K562 (cell line): ENCODE measurements at regions not wholly inside any gene's neighbourhood (a gene's known extent, or its start where the extent isn't known, plus 50 kb on each side); places are given as distances from the start of the nearest gene placed in this dataset.

Experiments
- ATAC-seq: fragments of 200-7000 bp; cut with Tn5 transposase; 3 replicates; pipeline ENCODE4 v1.9.1; 2020; ENCODE audit warnings: moderate library complexity
- BruUV-seq: library from RNA; stranded (reverse); fragments of 400-500 nt; replicated peaks from 2 replicates; lab custom pipeline; 2021; lab: Mats Ljungman, UMichigan
- CTCF ChIA-PET: fragments of 300-600 bp; formaldehyde crosslinking; extraction: SDS; loops from one replicate; lab custom pipeline; 2021; ENCODE audit warnings: low intra/inter-chr PET ratio; lab: Yijun Ruan, JAX
- POLR2A ChIA-PET: fragments of 300-600, 350-650 bp; sonication (Branson Sonifier 250); formaldehyde crosslinking; extraction: SDS; loops from one replicate; lab custom pipeline; 2021; ENCODE audit warnings: antibody characterized with exemption, inconsistent platforms; lab: Yijun Ruan, JAX
- DNase-seq, 4 experiments: peaks; one replicate each; pipeline versions ENCODE4 v3.0.0 to v3.0.0-alpha.2; 2011 to 2018; ENCODE audit warnings: low spot score in 3 of 4, mixed read lengths in 3 of 4; ENCODE audit errors: extremely low read depth in 1 of 4
- FAIRE-seq: peaks from 2 replicates; lab custom pipeline; 2011; peaks lifted over from hg19 to GRCh38; lab: Jason Lieb, UNC
- H2AFZ ChIP-seq: 2 replicates; pipeline ENCODE4 v1.6.0; 2011; ENCODE audit warnings: low read depth, low read length, control low read depth, inconsistent platforms
- H3K27ac ChIP-seq: fragments of 200-600 bp; 3 replicates; pipeline ENCODE4 v1.8.0; 2011; ENCODE audit warnings: low read depth, mild to moderate bottlenecking, control low read depth, inconsistent platforms, low read length, moderate library complexity, mixed read lengths; ENCODE audit errors: extremely low read depth
- H3K27me3 ChIP-seq, 2 experiments: fragments of 300-600 bp in 1 of 2; 2 replicates in 1 of 2; 3 replicates in 1 of 2; pipeline versions ENCODE4 v1.6.0 to v1.8.0; 2011; ENCODE audit warnings: inconsistent platforms in 2 of 2, low read length in 2 of 2, mild to moderate bottlenecking in 1 of 2, mixed read lengths in 1 of 2, moderate library complexity in 1 of 2; ENCODE audit not compliant: control insufficient read depth in 2 of 2, insufficient read depth in 2 of 2
- H3K36me3 ChIP-seq: fragments of 300-600 bp; 3 replicates; pipeline ENCODE4 v1.8.0; 2011; ENCODE audit warnings: mild to moderate bottlenecking, low read length, inconsistent platforms; ENCODE audit not compliant: control insufficient read depth, insufficient read depth
- H3K4me1 ChIP-seq, 2 experiments: fragments of 200-600 bp in 1 of 2; replicated peaks in 1 of 2; 2 replicates in 1 of 2; 3 replicates in 1 of 2; pipeline versions ENCODE4 v1.5.1 to v1.8.0; 2011; ENCODE audit warnings: inconsistent platforms in 2 of 2, low read length in 2 of 2, mild to moderate bottlenecking in 1 of 2, mixed read lengths in 1 of 2, moderate library complexity in 1 of 2; ENCODE audit not compliant: control insufficient read depth in 2 of 2, insufficient read depth in 2 of 2
- H3K4me2 ChIP-seq: 2 replicates; pipeline ENCODE4 v1.6.1; 2011; ENCODE audit warnings: low read length, control low read depth, inconsistent platforms, mixed read lengths; ENCODE audit not compliant: insufficient read depth
- H3K4me3 ChIP-seq: fragments of 200-600 bp; sonication (generic), shearing (Covaris generic); 2 replicates; pipeline ENCODE4 v1.5.1; 2016; ENCODE audit warnings: control low read depth, inconsistent platforms
- H3K79me2 ChIP-seq: fragments of 200-600 bp; 3 replicates; pipeline ENCODE4 v1.8.0; 2011; ENCODE audit warnings: low read length, inconsistent platforms; ENCODE audit not compliant: control insufficient read depth, insufficient read depth
- H3K9ac ChIP-seq, 2 experiments: 2 replicates each; pipeline versions ENCODE4 v1.6.0 to v1.6.1; 2011; ENCODE audit warnings: low read depth in 2 of 2, low read length in 2 of 2, control low read depth in 1 of 2, inconsistent platforms in 1 of 2, mild to moderate bottlenecking in 1 of 2, mixed read lengths in 1 of 2; ENCODE audit not compliant: insufficient read depth in 1 of 2
- H3K9me1 ChIP-seq: one replicate; pipeline ENCODE4 v1.6.0; 2011; ENCODE audit warnings: inconsistent platforms, mild to moderate bottlenecking, low read length, moderate library complexity; ENCODE audit not compliant: control insufficient read depth, insufficient read depth
- H3K9me3 ChIP-seq: replicated peaks from 2 replicates; pipeline ENCODE4 v1.5.1; 2011; ENCODE audit warnings: low read depth, low read length, inconsistent platforms; ENCODE audit not compliant: control insufficient read depth, insufficient read depth
- H4K20me1 ChIP-seq: replicated peaks from 2 replicates; pipeline ENCODE4 v1.6.1; 2011; ENCODE audit warnings: low read length, inconsistent platforms, mixed read lengths; ENCODE audit not compliant: control insufficient read depth, insufficient read depth
- ARID1B ChIP-seq: fragments of 450-650 bp; IDR thresholded peaks from 2 replicates; pipeline ENCODE4 v1.6.1; 2016; ENCODE audit warnings: antibody characterized with exemption, mild to moderate bottlenecking, inconsistent platforms
- ETS2 ChIP-seq: IDR thresholded peaks from 2 replicates; pipeline ENCODE4 v1.6.1; 2016; ENCODE audit warnings: borderline replicate concordance, missing genetic modification characterization, mild to moderate bottlenecking, moderate library complexity, missing compliant biosample characterization; ENCODE audit not compliant: poor library complexity, severe bottlenecking
- ETV6 ChIP-seq, 3 experiments: fragments of 150-350 bp in 1 of 3; sonication (generic) in 1 of 3; formaldehyde crosslinking in 1 of 3; IDR thresholded peaks; 2 replicates each; pipeline versions ENCODE4 v1.6.1 to v1.8.0; 2014 to 2022; ENCODE audit warnings: borderline replicate concordance in 2 of 3, low read depth in 2 of 3, antibody characterized with exemption in 1 of 3, low read length in 1 of 3, mild to moderate bottlenecking in 1 of 3, missing genetic modification reagents in 1 of 3
- GATAD2A ChIP-seq: fragments of 450-650 bp; IDR thresholded peaks from 2 replicates; pipeline ENCODE4 v1.6.1; 2017
- KLF10 ChIP-seq: fragments of 250-450 bp; sonication (Bioruptor Pico); IDR thresholded peaks from 2 replicates; pipeline ENCODE4 v1.6.1; 2021; ENCODE audit warnings: matching md5 sums
- MBD2 ChIP-seq: sonication (generic); IDR thresholded peaks from 2 replicates; pipeline ENCODE4 v1.6.1; 2016; ENCODE audit warnings: low read depth, borderline replicate concordance
- MECOM ChIP-seq: fragments of 250-450 bp; sonication (Bioruptor Pico); IDR thresholded peaks from 2 replicates; pipeline ENCODE4 v1.8.0; 2022; ENCODE audit warnings: inconsistent platforms
- PTTG1 ChIP-seq: fragments of 450-650 bp; IDR thresholded peaks from 2 replicates; pipeline ENCODE4 v1.6.1; 2016; ENCODE audit warnings: low read depth, mild to moderate bottlenecking, missing genetic modification characterization, missing compliant biosample characterization
- RFX5 ChIP-seq: IDR thresholded peaks from 2 replicates; pipeline ENCODE4 v1.6.1; 2011; ENCODE audit warnings: low read depth, mild to moderate bottlenecking, improper control_type of control experiment, low read length
- ZBED1 ChIP-seq: IDR thresholded peaks from 2 replicates; pipeline ENCODE4 v1.6.1; 2014
- ZNF140 ChIP-seq: fragments of 250-450 bp; sonication (Bioruptor Pico); IDR thresholded peaks from 2 replicates; pipeline ENCODE4 v1.8.0; 2021; ENCODE audit warnings: moderate library complexity, mild to moderate bottlenecking, inconsistent platforms
- ZNF449 ChIP-seq: fragments of 250-450 bp; sonication (Bioruptor Pico); IDR thresholded peaks from 2 replicates; pipeline ENCODE4 v1.8.0; 2022; ENCODE audit warnings: moderate library complexity, mild to moderate bottlenecking, inconsistent platforms
- ZNF584 ChIP-seq: fragments of 200-800 bp; sonication (Bioruptor generic); IDR thresholded peaks from 2 replicates; pipeline ENCODE4 v1.6.1; 2016; ENCODE audit warnings: low read depth, mild to moderate bottlenecking, missing genetic modification characterization, missing compliant biosample characterization
- ZNF696 ChIP-seq: fragments of 250-450 bp; sonication (Bioruptor Pico); conservative IDR thresholded peaks from 2 replicates; pipeline ENCODE4 v1.4.0; 2020; ENCODE audit warnings: mild to moderate bottlenecking, moderate library complexity
- in situ Hi-C: fragments of 300-500 bp; cut with MboI; formaldehyde crosslinking; loops from 4 replicates; pipeline ENCODE4 v1.15.0; 2018; ENCODE audit warnings: inconsistent platforms, mixed read lengths
- intact Hi-C: fragments of 100-400 bp; cut with micrococcal nuclease; formaldehyde crosslinking; loops from 2 replicates; pipeline ENCODE4 v1.14.2; 2022
- TF ChIP-seq, protein P1 (sequence below): fragments of 450-650 bp; IDR thresholded peaks from 2 replicates; pipeline ENCODE4 v1.6.1; 2017; ENCODE audit warnings: antibody characterized with exemption, mild to moderate bottlenecking
- TF ChIP-seq, protein P2 (sequence below): fragments of 250-450 bp; sonication (Bioruptor Pico); IDR thresholded peaks from 2 replicates; pipeline ENCODE4 v1.5.0; 2021; ENCODE audit warnings: mild to moderate bottlenecking, moderate library complexity

- Histone ChIP-seq H3K9ac (no peak overlapping the region), H2AFZ (no peak overlapping the region), H3K27ac (no peak overlapping the region), H4K20me1 (no peaks in the 10 kb centered on the region), H3K4me2 (no peak overlapping the region)
- no peak for ATAC-seq
- BruUV-seq, result no TSS peak
- in situ Hi-C loops, result no loop called here
- TF ChIP-seq KLF10 (CRISPR knock-in tag) (no peak), GATAD2A (no peak), ZNF696 (CRISPR knock-in tag) (no peak), ZNF584 (CRISPR knock-in tag) (no peak), ZBED1 (no peak), PTTG1 (no peak), MECOM (CRISPR knock-in tag) (no peak), RFX5 (no peak), ZNF140 (CRISPR knock-in tag) (no peak), ETS2 (no peak), ZNF449 (CRISPR knock-in tag) (no peak), ARID1B (no peak), ETV6 (IDR thresholded peaks at IDR 0.05; ENCODE audit: borderline replicate concordance in 1 of 2, low read depth in 2 of 2, low read length in 1 of 2) (no peak), ETV6 (CRISPR knock-in tag; IDR thresholded peaks at IDR 0.05; ENCODE audit: borderline replicate concordance) (no peak), MBD2 (no peak)
- TF ChIP-seq, protein P1, sequence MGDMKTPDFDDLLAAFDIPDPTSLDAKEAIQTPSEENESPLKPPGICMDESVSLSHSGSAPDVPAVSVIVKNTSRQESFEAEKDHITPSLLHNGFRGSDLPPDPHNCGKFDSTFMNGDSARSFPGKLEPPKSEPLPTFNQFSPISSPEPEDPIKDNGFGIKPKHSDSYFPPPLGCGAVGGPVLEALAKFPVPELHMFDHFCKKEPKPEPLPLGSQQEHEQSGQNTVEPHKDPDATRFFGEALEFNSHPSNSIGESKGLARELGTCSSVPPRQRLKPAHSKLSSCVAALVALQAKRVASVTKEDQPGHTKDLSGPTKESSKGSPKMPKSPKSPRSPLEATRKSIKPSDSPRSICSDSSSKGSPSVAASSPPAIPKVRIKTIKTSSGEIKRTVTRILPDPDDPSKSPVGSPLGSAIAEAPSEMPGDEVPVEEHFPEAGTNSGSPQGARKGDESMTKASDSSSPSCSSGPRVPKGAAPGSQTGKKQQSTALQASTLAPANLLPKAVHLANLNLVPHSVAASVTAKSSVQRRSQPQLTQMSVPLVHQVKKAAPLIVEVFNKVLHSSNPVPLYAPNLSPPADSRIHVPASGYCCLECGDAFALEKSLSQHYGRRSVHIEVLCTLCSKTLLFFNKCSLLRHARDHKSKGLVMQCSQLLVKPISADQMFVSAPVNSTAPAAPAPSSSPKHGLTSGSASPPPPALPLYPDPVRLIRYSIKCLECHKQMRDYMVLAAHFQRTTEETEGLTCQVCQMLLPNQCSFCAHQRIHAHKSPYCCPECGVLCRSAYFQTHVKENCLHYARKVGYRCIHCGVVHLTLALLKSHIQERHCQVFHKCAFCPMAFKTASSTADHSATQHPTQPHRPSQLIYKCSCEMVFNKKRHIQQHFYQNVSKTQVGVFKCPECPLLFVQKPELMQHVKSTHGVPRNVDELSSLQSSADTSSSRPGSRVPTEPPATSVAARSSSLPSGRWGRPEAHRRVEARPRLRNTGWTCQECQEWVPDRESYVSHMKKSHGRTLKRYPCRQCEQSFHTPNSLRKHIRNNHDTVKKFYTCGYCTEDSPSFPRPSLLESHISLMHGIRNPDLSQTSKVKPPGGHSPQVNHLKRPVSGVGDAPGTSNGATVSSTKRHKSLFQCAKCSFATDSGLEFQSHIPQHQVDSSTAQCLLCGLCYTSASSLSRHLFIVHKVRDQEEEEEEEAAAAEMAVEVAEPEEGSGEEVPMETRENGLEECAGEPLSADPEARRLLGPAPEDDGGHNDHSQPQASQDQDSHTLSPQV, result no peak
- TF ChIP-seq, protein P2, sequence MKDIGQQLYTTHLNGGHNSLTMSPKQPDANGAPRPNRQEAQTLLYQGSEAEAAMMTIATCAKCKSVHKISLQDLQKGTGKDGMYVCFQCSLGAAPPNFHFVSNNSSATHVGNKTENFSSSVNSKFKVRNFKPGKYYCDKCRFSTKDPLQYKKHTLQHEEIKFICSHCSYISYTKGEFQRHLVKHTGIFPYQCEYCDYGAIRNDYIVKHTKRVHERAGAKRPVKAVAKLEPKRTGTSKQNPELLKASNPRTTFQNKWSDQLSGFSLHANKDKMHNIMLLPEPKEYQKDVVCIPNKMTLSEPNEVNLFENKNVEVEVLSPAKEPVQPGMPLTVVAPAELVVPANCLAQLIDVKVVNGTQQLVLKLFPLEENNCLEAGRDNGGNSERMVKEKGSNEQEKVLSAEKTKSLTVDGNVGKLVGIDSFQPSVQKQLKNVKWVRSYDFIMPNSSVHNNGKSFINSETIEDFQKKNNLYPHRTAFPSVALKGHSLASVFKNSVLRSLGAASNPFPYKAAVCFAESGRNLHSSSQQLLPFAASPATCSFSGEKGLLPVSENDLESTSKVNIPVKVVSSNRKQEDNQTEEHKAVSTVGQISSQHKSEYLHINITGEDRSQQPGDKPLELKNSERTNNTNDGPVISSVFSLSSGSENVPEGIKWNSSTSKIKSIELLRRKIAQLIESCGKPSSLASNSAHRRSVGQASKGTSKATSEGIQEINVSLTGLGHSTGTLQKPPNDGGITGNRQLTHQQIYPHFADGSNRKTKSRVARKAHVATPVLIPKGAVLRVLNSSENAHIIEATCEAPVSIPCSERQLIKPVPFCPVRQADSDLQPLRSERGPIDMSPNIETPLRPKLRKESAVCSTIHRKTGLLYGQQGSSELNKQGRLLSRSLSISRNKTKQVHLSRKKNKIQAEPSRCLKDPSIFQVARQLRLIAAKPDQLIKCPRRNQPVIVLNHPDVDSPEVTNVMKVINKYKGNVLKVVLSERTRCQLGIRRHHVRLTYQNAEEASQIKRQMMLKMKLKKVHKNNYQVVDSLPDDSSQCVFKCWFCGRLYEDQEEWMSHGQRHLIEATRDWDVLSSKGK, result no peak
- TF ChIP-seq, all 486 proteins: peak for 0
- H3K4me1 ChIP-seq, result no peaks in the 10 kb centered on the region
- H3K9me3 ChIP-seq, result no peaks in the 10 kb centered on the region
- no peak overlapping the region for H3K4me3 ChIP-seq
- no peaks in the 10 kb centered on the region for H3K27me3 ChIP-seq
- no peak for FAIRE-seq
- CTCF ChIA-PET, result no interaction called here
- DNase-seq, result no peak
- H3K9me1 ChIP-seq, result no peaks in the 10 kb centered on the region
- H3K79me2 ChIP-seq, result no peaks in the 10 kb centered on the region
- no peaks in the 10 kb centered on the region for H3K36me3 ChIP-seq
- intact Hi-C loops, result no loop called here
- POLR2A ChIA-PET, result no interaction called here
These were observed 825.3 kb downstream of the STIM2 start for GRCh38 chr4:27685947-27686346.
